HepG2 (cell line): ENCODE measurements at regions not wholly inside any gene's neighbourhood (a gene's known extent, or its start where the extent isn't known, plus 50 kb on each side); places are given as distances from the start of the nearest gene placed in this dataset.

Experiments used
- ATAC-seq: fragments of 200-7000 bp; cut with Tn5 transposase; 3 replicates; pipeline ENCODE4 v1.9.1; 2020; ENCODE audit warnings: mild to moderate bottlenecking, moderate library complexity
- BruUV-seq: library from RNA; stranded (reverse); fragments of 400-500 nt; replicated peaks from 2 replicates; lab custom pipeline; 2021; lab: Mats Ljungman, UMichigan
- CTCF ChIA-PET: fragments of 300-600 bp; formaldehyde crosslinking; extraction: SDS; loops from one replicate; lab custom pipeline; 2021; ENCODE audit warnings: low total read pairs, inconsistent platforms, low intra/inter-chr PET ratio; lab: Yijun Ruan, JAX
- POLR2A ChIA-PET: fragments of 350-600 bp; sonication (Branson Sonifier 250); formaldehyde crosslinking; loops from one replicate; lab custom pipeline; 2020; ENCODE audit warnings: antibody characterized with exemption, inconsistent platforms; lab: Yijun Ruan, JAX
- DNase-seq: peaks from one replicate; pipeline ENCODE4 v3.0.0-alpha.2; 2015; ENCODE audit warnings: low spot score
- FAIRE-seq: peaks from 3 replicates; lab custom pipeline; 2011; peaks lifted over from hg19 to GRCh38; lab: Jason Lieb, UNC
- H2AFZ ChIP-seq: one replicate; pipeline ENCODE4 v1.6.1; 2011; ENCODE audit warnings: low read length, inconsistent platforms
- H3K27ac ChIP-seq: fragments of 300-600 bp; 3 replicates; pipeline ENCODE4 v1.8.0; 2011; ENCODE audit warnings: mixed run types, mild to moderate bottlenecking, mixed read lengths, low read length, inconsistent platforms; ENCODE audit not compliant: insufficient read depth; ENCODE audit errors: extremely low read length
- H3K27me3 ChIP-seq, 2 experiments: fragments of 200-600 bp in 1 of 2; 2 replicates in 1 of 2; 3 replicates in 1 of 2; pipeline versions ENCODE4 v1.6.0 to v1.8.0; 2011; ENCODE audit warnings: low read length in 2 of 2, mild to moderate bottlenecking in 2 of 2, moderate library complexity in 2 of 2, inconsistent platforms in 1 of 2; ENCODE audit not compliant: insufficient read depth in 2 of 2, control insufficient read depth in 1 of 2
- H3K36me3 ChIP-seq, 2 experiments: fragments of 200-600 bp in 1 of 2; replicated peaks in 1 of 2; 2 replicates in 1 of 2; 3 replicates in 1 of 2; pipeline versions ENCODE4 v1.5.1 to v1.8.0; 2011; ENCODE audit warnings: low read length in 2 of 2, inconsistent platforms in 1 of 2; ENCODE audit not compliant: insufficient read depth in 2 of 2, control insufficient read depth in 1 of 2
- H3K4me1 ChIP-seq: 2 replicates; pipeline ENCODE4 v1.5.1; 2012; ENCODE audit warnings: low read length, inconsistent platforms; ENCODE audit not compliant: insufficient read depth
- H3K4me2 ChIP-seq: 2 replicates; pipeline ENCODE4 v1.6.0; 2011; ENCODE audit warnings: low read depth, low read length, inconsistent platforms
- H3K4me3 ChIP-seq, 3 experiments: fragments of 200-600 bp in 1 of 3; sonication (generic), shearing (Covaris generic) in 1 of 3; replicated peaks in 1 of 3; 2 replicates each; pipeline ENCODE4 v1.5.1; 2011 to 2016; ENCODE audit warnings: low read length in 3 of 3, inconsistent platforms in 2 of 3, low read depth in 2 of 3, mild to moderate bottlenecking in 2 of 3, control low read depth in 1 of 3, mixed read lengths in 1 of 3; ENCODE audit not compliant: insufficient read depth in 1 of 3
- H3K79me2 ChIP-seq: one replicate; pipeline ENCODE4 v1.6.1; 2011; ENCODE audit warnings: low read length, inconsistent platforms; ENCODE audit not compliant: insufficient read depth
- H3K9ac ChIP-seq: 2 replicates; pipeline ENCODE4 v1.6.0; 2011; ENCODE audit warnings: mild to moderate bottlenecking, low read depth, low read length, inconsistent platforms; ENCODE audit not compliant: insufficient read depth
- H3K9me3 ChIP-seq: 2 replicates; pipeline ENCODE4 v1.5.1; 2012; ENCODE audit warnings: mild to moderate bottlenecking, low read length
- H4K20me1 ChIP-seq: 2 replicates; pipeline ENCODE4 v1.6.0; 2011; ENCODE audit warnings: inconsistent platforms, mild to moderate bottlenecking, low read length, moderate library complexity; ENCODE audit not compliant: insufficient read depth
- ATRX ChIP-seq: sonication (generic); formaldehyde crosslinking; IDR thresholded peaks from 2 replicates; pipeline ENCODE4 v1.4.0; 2020; ENCODE audit warnings: missing genetic modification reagents, borderline replicate concordance
- BHLHE40 ChIP-seq: IDR thresholded peaks from 2 replicates; pipeline ENCODE4 v1.6.1; 2011; ENCODE audit warnings: low read length, improper control_type of control experiment
- KAT7 ChIP-seq: IDR thresholded peaks from 2 replicates; pipeline ENCODE4 v1.6.1; 2018; ENCODE audit warnings: borderline replicate concordance, missing compliant biosample characterization
- MTF1 ChIP-seq: sonication (generic); formaldehyde crosslinking; IDR thresholded peaks from 2 replicates; pipeline ENCODE4 v1.5.0; 2020; ENCODE audit warnings: missing genetic modification reagents
- NFKBIZ ChIP-seq: IDR thresholded peaks from 2 replicates; pipeline ENCODE4 v1.6.1; 2018; ENCODE audit warnings: missing genetic modification reagents, missing compliant biosample characterization
- POLR2A ChIP-seq, 2 experiments: IDR thresholded peaks; 2 replicates each; pipeline ENCODE4 v1.6.1; 2011; ENCODE audit warnings: low read depth in 2 of 2, low read length in 2 of 2, mild to moderate bottlenecking in 1 of 2, moderate library complexity in 1 of 2; ENCODE audit not compliant: insufficient read depth in 1 of 2
- TOE1 ChIP-seq: sonication (generic); formaldehyde crosslinking; IDR thresholded peaks from 2 replicates; pipeline ENCODE4 v1.4.0; 2020; ENCODE audit warnings: mild to moderate bottlenecking, missing genetic modification reagents
- YEATS4 ChIP-seq: sonication (generic); formaldehyde crosslinking; IDR thresholded peaks from 2 replicates; pipeline ENCODE4 v1.4.0; 2020; ENCODE audit warnings: missing genetic modification reagents, borderline replicate concordance
- ZNF160 ChIP-seq: sonication (generic); formaldehyde crosslinking; IDR thresholded peaks from 2 replicates; pipeline ENCODE4 v1.8.0; 2022; ENCODE audit warnings: mild to moderate bottlenecking, inconsistent platforms, missing genetic modification reagents
- ZNF431 ChIP-seq: sonication (generic); formaldehyde crosslinking; IDR thresholded peaks from 2 replicates; pipeline ENCODE4 v1.9.0; 2022; ENCODE audit warnings: missing genetic modification reagents, low read depth, mild to moderate bottlenecking, borderline replicate concordance
- ZSCAN9 ChIP-seq: IDR thresholded peaks from 2 replicates; pipeline ENCODE4 v1.6.1; 2016; ENCODE audit warnings: borderline replicate concordance
- WGBS: methylation state at CpG from one replicate; pipeline ENCODE4 v1.1.6; 2017; ENCODE audit warnings: low lambda C conversion rate; 5-methylcytosine and 5-hydroxymethylcytosine counted together
- in situ Hi-C: cut with HindIII; loops from 2 replicates; pipeline ENCODE4 v1.10.0; 2017; ENCODE audit warnings: low pct_unique_long_range_greater_than_20kb; ENCODE audit not compliant: extremely low pct_ligation_motif_present
- intact Hi-C: fragments of 100-400 bp; cut with micrococcal nuclease; formaldehyde crosslinking; loops from one replicate; pipeline ENCODE4 v1.10.0; 2022; ENCODE audit not compliant: unreplicated experiment
- TF ChIP-seq, protein P1 (sequence below): sonication (generic); formaldehyde crosslinking; IDR thresholded peaks from 2 replicates; pipeline ENCODE4 v1.5.0; 2020; ENCODE audit warnings: missing genetic modification reagents
- TF ChIP-seq, protein P2 (sequence below): sonication (generic); formaldehyde crosslinking; IDR thresholded peaks from 2 replicates; pipeline ENCODE4 v1.4.0; 2020; ENCODE audit warnings: mild to moderate bottlenecking, missing genetic modification reagents
- TF ChIP-seq, protein P3 (sequence below): sonication (generic); formaldehyde crosslinking; IDR thresholded peaks from 2 replicates; pipeline ENCODE4 v1.4.0; 2020; ENCODE audit warnings: missing genetic modification reagents
- TF ChIP-seq, protein P4 (sequence below): sonication (generic); formaldehyde crosslinking; conservative IDR thresholded peaks from 2 replicates; pipeline ENCODE4 v1.4.0; 2020; ENCODE audit warnings: missing genetic modification reagents
- TF ChIP-seq, protein P5 (sequence below): sonication (generic); formaldehyde crosslinking; IDR thresholded peaks from 2 replicates; pipeline ENCODE4 v1.4.0; 2020; ENCODE audit warnings: mild to moderate bottlenecking, missing genetic modification reagents

DNA sequence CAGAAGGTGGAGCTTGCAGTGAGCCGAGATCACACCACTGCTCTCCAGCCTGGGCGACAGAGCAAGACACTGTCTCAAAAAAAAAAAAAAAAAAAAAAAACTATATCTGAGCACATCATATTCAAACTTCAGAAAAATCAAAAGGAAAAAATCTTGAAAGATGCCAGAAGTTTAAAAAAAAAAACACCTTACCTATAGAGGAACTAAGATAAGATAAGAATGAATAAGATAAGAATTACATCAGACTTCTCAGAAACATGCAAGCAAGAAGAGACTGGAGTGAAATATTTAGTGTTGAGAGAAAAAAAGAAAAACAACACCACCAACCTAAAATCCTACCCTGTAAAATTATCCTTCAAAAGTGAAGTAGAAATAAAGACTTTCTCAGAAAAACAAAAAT, 116.8 kb upstream of the ARID1B start:
- Histone ChIP-seq H3K27ac (no peak overlapping the region), H2AFZ (no peak overlapping the region), H3K27me3 (peaks cover 2 to 22% of the 10 kb centered on the region in 2 experiments; a peak in 3 of 5 replicates), H3K4me1 (no peaks in the 10 kb centered on the region), H3K79me2 (no peaks in the 10 kb centered on the region), H3K4me3 (no peak overlapping the region), H3K9me3 (no peaks in the 10 kb centered on the region), H3K9ac (no peak overlapping the region), H3K4me2 (no peak overlapping the region), H3K36me3 (no peaks in the 10 kb centered on the region), H4K20me1 (no peaks in the 10 kb centered on the region)
- WGBS = 17% methylated on average over 2 of the region's 2 CpGs
- intact Hi-C loops = no loop called here
- BruUV-seq = no TSS peak
- FAIRE-seq (no peak), DNase-seq (no peak), ATAC-seq (no peak)
- ChIA-PET CTCF (no interaction called here), POLR2A (no interaction called here)
- in situ Hi-C loops = no loop called here
- no peak for TF ChIP-seq ZNF431
- TF ChIP-seq, protein P1, sequence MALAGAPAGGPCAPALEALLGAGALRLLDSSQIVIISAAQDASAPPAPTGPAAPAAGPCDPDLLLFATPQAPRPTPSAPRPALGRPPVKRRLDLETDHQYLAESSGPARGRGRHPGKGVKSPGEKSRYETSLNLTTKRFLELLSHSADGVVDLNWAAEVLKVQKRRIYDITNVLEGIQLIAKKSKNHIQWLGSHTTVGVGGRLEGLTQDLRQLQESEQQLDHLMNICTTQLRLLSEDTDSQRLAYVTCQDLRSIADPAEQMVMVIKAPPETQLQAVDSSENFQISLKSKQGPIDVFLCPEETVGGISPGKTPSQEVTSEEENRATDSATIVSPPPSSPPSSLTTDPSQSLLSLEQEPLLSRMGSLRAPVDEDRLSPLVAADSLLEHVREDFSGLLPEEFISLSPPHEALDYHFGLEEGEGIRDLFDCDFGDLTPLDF (CRISPR knock-in tag) = no peak
- no peak for TF ChIP-seq ZNF160 (CRISPR knock-in tag)
- TF ChIP-seq, protein P2, sequence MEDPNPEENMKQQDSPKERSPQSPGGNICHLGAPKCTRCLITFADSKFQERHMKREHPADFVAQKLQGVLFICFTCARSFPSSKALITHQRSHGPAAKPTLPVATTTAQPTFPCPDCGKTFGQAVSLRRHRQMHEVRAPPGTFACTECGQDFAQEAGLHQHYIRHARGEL (CRISPR knock-in tag) = no peak
- no peak for TF ChIP-seq ATRX (CRISPR knock-in tag)
- no peak for TF ChIP-seq POLR2A (IDR thresholded peaks at IDR 0.05; ENCODE audit: insufficient read depth in 1 of 2, low read depth in 2 of 2, low read length in 2 of 2)
- TF ChIP-seq, protein P3, sequence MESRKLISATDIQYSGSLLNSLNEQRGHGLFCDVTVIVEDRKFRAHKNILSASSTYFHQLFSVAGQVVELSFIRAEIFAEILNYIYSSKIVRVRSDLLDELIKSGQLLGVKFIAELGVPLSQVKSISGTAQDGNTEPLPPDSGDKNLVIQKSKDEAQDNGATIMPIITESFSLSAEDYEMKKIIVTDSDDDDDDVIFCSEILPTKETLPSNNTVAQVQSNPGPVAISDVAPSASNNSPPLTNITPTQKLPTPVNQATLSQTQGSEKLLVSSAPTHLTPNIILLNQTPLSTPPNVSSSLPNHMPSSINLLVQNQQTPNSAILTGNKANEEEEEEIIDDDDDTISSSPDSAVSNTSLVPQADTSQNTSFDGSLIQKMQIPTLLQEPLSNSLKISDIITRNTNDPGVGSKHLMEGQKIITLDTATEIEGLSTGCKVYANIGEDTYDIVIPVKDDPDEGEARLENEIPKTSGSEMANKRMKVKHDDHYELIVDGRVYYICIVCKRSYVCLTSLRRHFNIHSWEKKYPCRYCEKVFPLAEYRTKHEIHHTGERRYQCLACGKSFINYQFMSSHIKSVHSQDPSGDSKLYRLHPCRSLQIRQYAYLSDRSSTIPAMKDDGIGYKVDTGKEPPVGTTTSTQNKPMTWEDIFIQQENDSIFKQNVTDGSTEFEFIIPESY (CRISPR knock-in tag) = no peak
- no peak for TF ChIP-seq BHLHE40
- no peak for TF ChIP-seq NFKBIZ (CRISPR knock-in tag)
- TF ChIP-seq, protein P4, sequence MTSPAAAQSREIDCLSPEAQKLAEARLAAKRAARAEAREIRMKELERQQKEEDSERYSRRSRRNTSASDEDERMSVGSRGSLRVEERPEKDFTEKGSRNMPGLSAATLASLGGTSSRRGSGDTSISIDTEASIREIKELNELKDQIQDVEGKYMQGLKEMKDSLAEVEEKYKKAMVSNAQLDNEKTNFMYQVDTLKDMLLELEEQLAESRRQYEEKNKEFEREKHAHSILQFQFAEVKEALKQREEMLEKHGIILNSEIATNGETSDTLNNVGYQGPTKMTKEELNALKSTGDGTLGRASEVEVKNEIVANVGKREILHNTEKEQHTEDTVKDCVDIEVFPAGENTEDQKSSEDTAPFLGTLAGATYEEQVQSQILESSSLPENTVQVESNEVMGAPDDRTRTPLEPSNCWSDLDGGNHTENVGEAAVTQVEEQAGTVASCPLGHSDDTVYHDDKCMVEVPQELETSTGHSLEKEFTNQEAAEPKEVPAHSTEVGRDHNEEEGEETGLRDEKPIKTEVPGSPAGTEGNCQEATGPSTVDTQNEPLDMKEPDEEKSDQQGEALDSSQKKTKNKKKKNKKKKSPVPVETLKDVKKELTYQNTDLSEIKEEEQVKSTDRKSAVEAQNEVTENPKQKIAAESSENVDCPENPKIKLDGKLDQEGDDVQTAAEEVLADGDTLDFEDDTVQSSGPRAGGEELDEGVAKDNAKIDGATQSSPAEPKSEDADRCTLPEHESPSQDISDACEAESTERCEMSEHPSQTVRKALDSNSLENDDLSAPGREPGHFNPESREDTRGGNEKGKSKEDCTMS (CRISPR knock-in tag) = no peak
- no peak for TF ChIP-seq KAT7 (CRISPR knock-in tag)
- TF ChIP-seq, protein P5, sequence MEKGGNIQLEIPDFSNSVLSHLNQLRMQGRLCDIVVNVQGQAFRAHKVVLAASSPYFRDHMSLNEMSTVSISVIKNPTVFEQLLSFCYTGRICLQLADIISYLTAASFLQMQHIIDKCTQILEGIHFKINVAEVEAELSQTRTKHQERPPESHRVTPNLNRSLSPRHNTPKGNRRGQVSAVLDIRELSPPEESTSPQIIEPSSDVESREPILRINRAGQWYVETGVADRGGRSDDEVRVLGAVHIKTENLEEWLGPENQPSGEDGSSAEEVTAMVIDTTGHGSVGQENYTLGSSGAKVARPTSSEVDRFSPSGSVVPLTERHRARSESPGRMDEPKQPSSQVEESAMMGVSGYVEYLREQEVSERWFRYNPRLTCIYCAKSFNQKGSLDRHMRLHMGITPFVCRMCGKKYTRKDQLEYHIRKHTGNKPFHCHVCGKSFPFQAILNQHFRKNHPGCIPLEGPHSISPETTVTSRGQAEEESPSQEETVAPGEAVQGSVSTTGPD (CRISPR knock-in tag) = no peak
- no peak for TF ChIP-seq YEATS4 (CRISPR knock-in tag)
- TF ChIP-seq ZSCAN9 (CRISPR knock-in tag) = no peak
- TF ChIP-seq TOE1 = no peak
- no peak for TF ChIP-seq MTF1
